ENCODE measurements at regions not wholly inside any gene's neighbourhood (a gene's known extent, or its start where the extent isn't known, plus 50 kb on each side); places are given as distances from the start of the nearest gene placed in this dataset.

DNA sequence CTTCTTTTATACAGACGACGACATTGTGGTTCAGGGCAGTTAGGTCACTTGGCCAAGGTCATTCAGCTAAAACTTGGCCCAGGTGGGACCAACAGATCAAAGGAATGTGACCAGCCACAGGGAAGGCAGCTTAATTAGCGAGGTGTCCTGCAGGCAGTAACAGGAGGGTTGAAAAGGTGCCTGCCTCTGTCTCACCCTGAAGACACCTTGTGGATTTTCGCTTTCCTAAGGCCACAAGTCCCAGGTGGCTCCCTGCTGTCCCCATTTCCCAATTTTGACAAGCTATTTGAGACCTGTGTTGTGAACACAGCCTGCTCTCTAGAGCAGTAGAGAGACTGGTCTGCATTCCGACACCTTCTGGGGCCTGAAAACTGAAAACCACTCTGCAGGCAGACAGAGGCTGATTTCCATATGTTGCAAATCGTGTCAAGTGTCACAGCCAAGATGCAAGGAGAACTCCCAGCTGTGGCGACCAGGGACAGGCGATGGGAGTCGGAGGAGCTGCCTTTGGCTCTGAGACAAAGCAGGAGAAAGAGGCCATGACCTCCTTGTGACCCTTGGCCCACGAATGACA is 593.1 kb upstream of the CDH5 start:
- DNase-seq: no peak
- Histone ChIP-seq H3K4me3 (ENCODE audit: control extremely low read depth in 1 of 5, extremely low read depth in 1 of 5, insufficient read depth in 1 of 5, low read depth in 2 of 5, low read length in 4 of 5) (no peak overlapping the region), H3K9me3 (ENCODE audit: control extremely low read depth in 1 of 3, control insufficient read depth in 2 of 3, insufficient read depth in 1 of 3, low read length in 2 of 3) (peaks cover 0 to 5% (median 0%) of the 10 kb centered on the region in 3 donors), H3K27me3 (replicated peaks in 1 of 4; ENCODE audit: control extremely low read depth in 1 of 4, control insufficient read depth in 3 of 4, insufficient read depth in 4 of 4, low read length in 3 of 4) (no peaks in the 10 kb centered on the region), H3K4me1 (ENCODE audit: control insufficient read depth in 2 of 2, insufficient read depth in 2 of 2, low read length in 2 of 2) (no peaks in the 10 kb centered on the region), H3K79me2 (ENCODE audit: control insufficient read depth, insufficient read depth, low read length) (no peaks in the 10 kb centered on the region), H3K4me2 (replicated peaks; ENCODE audit: low read depth, low read length, poor library complexity, severe bottlenecking) (no peak overlapping the region), H3K36me3 (replicated peaks in 1 of 2; ENCODE audit: control extremely low read depth in 1 of 2, control insufficient read depth in 1 of 2, extremely low read depth in 1 of 2, insufficient read depth in 2 of 2, low read length in 1 of 2) (no peaks in the 10 kb centered on the region), H3K9ac (ENCODE audit: low read length) (no peak overlapping the region), H4K20me1 (ENCODE audit: control insufficient read depth, insufficient read depth, low read length, poor library complexity, severe bottlenecking) (no peaks in the 10 kb centered on the region), H3K27ac (ENCODE audit: low read length in 2 of 2) (no peak overlapping the region), H2AFZ (ENCODE audit: insufficient read depth, low read depth, low read length, poor library complexity, severe bottlenecking) (no peak overlapping the region)
- intact Hi-C loops (cut with micrococcal nuclease): no loop called here
- no peak for ATAC-seq (ENCODE audit: low read depth)
- WGBS (ENCODE audit: insufficient coverage): 69% methylated on average over 9 of the region's 10 CpGs
- Mint-ChIP-seq H3K27ac (no peak overlapping the region), H3K9me3 (ENCODE audit: insufficient read depth) (peaks cover 8% of the 10 kb centered on the region), H3K27me3 (no peaks in the 10 kb centered on the region), H3K4me3 (no peak overlapping the region), H3K4me1 (no peaks in the 10 kb centered on the region)
- ChIA-PET POLR2A (no interaction called here), CTCF (interaction anchor here (0.6 kb wide), 1 partner anchor 151 kb away, joined by 4 read pairs; no protein-coding TSS in a partner anchor)
- TF ChIP-seq EZH2 (IDR thresholded peaks at IDR 0.05; ENCODE audit: borderline replicate concordance, insufficient read depth, low read depth, low read length, poor library complexity, severe bottlenecking): no peak
- TF ChIP-seq, protein P1, sequence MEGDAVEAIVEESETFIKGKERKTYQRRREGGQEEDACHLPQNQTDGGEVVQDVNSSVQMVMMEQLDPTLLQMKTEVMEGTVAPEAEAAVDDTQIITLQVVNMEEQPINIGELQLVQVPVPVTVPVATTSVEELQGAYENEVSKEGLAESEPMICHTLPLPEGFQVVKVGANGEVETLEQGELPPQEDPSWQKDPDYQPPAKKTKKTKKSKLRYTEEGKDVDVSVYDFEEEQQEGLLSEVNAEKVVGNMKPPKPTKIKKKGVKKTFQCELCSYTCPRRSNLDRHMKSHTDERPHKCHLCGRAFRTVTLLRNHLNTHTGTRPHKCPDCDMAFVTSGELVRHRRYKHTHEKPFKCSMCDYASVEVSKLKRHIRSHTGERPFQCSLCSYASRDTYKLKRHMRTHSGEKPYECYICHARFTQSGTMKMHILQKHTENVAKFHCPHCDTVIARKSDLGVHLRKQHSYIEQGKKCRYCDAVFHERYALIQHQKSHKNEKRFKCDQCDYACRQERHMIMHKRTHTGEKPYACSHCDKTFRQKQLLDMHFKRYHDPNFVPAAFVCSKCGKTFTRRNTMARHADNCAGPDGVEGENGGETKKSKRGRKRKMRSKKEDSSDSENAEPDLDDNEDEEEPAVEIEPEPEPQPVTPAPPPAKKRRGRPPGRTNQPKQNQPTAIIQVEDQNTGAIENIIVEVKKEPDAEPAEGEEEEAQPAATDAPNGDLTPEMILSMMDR (IDR thresholded peaks at IDR 0.05): no peak

DNA sequence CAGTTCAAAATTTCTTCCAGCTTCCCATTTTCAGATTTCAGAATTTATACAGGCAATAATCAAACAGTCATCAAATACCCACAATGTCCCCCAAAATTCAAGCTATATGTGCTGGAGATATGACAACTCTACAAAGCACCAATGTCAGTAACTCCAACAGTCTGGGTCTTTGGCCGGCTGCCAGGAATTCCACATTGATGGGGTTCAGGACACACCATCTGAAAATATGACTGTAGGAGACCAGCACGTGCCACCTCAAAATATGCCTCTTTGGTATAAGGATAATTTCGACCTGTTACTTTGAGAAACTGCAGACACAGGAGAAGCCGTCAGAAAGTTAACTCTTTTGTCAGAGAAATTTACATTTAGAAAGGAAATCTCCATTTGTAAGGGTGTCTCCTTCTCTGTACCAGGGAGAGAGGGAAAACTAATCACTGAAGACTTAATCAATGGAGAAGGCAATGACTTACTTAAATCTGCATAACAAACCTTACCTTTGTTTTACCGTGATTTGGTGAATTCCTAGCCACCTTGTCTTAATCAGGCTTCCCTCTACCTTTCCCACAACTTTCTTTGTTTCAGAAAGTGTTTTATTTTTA is 594.3 kb upstream of the CDH5 start:
- H3K9me3 ChIP-seq (ENCODE audit: control extremely low read depth in 1 of 3, control insufficient read depth in 2 of 3, insufficient read depth in 1 of 3, low read length in 2 of 3): peaks cover 0 to 5% (median 0%) of the 10 kb centered on the region in 3 donors
- H3K4me3 ChIP-seq (ENCODE audit: control extremely low read depth in 1 of 5, extremely low read depth in 1 of 5, insufficient read depth in 1 of 5, low read depth in 2 of 5, low read length in 4 of 5): no peak overlapping the region
- ChIA-PET CTCF (no interaction called here), POLR2A (no interaction called here)
- H3K9me3 Mint-ChIP-seq (ENCODE audit: insufficient read depth): peaks cover 8% of the 10 kb centered on the region
- H3K79me2 ChIP-seq (ENCODE audit: control insufficient read depth, insufficient read depth, low read length): no peaks in the 10 kb centered on the region
- TF ChIP-seq, protein P1 (IDR thresholded peaks at IDR 0.05): no peak
- no peak for TF ChIP-seq EZH2 (IDR thresholded peaks at IDR 0.05; ENCODE audit: borderline replicate concordance, insufficient read depth, low read depth, low read length, poor library complexity, severe bottlenecking)
- no peaks in the 10 kb centered on the region for H3K27me3 Mint-ChIP-seq
- no peaks in the 10 kb centered on the region for H3K27me3 ChIP-seq (replicated peaks in 1 of 4; ENCODE audit: control extremely low read depth in 1 of 4, control insufficient read depth in 3 of 4, insufficient read depth in 4 of 4, low read length in 3 of 4)
- H3K4me1 ChIP-seq (ENCODE audit: control insufficient read depth in 2 of 2, insufficient read depth in 2 of 2, low read length in 2 of 2): no peaks in the 10 kb centered on the region
- H3K4me1 Mint-ChIP-seq: no peaks in the 10 kb centered on the region
- no peak overlapping the region for H3K4me2 ChIP-seq (replicated peaks; ENCODE audit: low read depth, low read length, poor library complexity, severe bottlenecking)
- 81% methylated on average over 4 of the region's 5 CpGs for WGBS (ENCODE audit: insufficient coverage)
- DNase-seq (no peak), ATAC-seq (ENCODE audit: low read depth) (no peak)
- no peak overlapping the region for H3K27ac Mint-ChIP-seq
- intact Hi-C loops (cut with micrococcal nuclease): no loop called here
- no peak overlapping the region for H3K27ac ChIP-seq (ENCODE audit: low read length in 2 of 2)
- H3K9ac ChIP-seq (ENCODE audit: low read length): no peak overlapping the region
- no peak overlapping the region for H3K4me3 Mint-ChIP-seq
- H4K20me1 ChIP-seq (ENCODE audit: control insufficient read depth, insufficient read depth, low read length, poor library complexity, severe bottlenecking): no peaks in the 10 kb centered on the region
- H2AFZ ChIP-seq (ENCODE audit: insufficient read depth, low read depth, low read length, poor library complexity, severe bottlenecking): no peak overlapping the region
- no peaks in the 10 kb centered on the region for H3K36me3 ChIP-seq (replicated peaks in 1 of 2; ENCODE audit: control extremely low read depth in 1 of 2, control insufficient read depth in 1 of 2, extremely low read depth in 1 of 2, insufficient read depth in 2 of 2, low read length in 1 of 2)
